Tibial nerve (tissue), 4 donors: ENCODE measurements at regions not wholly inside any gene's neighbourhood (a gene's known extent, or its start where the extent isn't known, plus 50 kb on each side); places are given as distances from the start of the nearest gene placed in this dataset.

Source experiments
- DNase-seq, 2 donors: peaks; one replicate each; pipeline ENCODE4 v3.0.0-alpha.2; 2019; ENCODE audit warnings: low spot score in 2 of 2
- H3K27ac ChIP-seq, 4 donors: fragments of 200-600 bp; sonication (generic) in 3 of 4; one replicate each; pipeline ENCODE4 v1.5.1; 2017 to 2019; ENCODE audit warnings: mild to moderate bottlenecking in 1 of 4
- H3K27me3 ChIP-seq, 2 donors: fragments of 200-600 bp; sonication (generic) in 1 of 2; one replicate each; pipeline versions ENCODE4 v1.5.1 to v1.6.0; 2017 to 2019
- H3K36me3 ChIP-seq, 3 donors: fragments of 200-600 bp; sonication (generic); one replicate each; pipeline ENCODE4 v1.5.1; 2018 to 2019
- H3K4me1 ChIP-seq, 4 donors: fragments of 200-600 bp; sonication (generic) in 3 of 4; one replicate each; pipeline ENCODE4 v1.5.1; 2017 to 2019
- H3K4me3 ChIP-seq, 4 donors: fragments of 200-600 bp; sonication (generic) in 3 of 4; one replicate each; pipeline ENCODE4 v1.5.1; 2017 to 2019; ENCODE audit warnings: mild to moderate bottlenecking in 1 of 4, moderate library complexity in 1 of 4
- H3K9me3 ChIP-seq, 4 donors: fragments of 200-600 bp; sonication (generic) in 3 of 4; one replicate each; pipeline ENCODE4 v1.5.1; 2017 to 2019
- CTCF ChIP-seq, 5 experiments: fragments of 200-600 bp in 3 of 5; fragments of 450-650 bp in 2 of 5; sonication (generic) in 3 of 5; IDR thresholded peaks; one replicate each; pipeline ENCODE4 v1.5.1; 2016 to 2019; ENCODE audit warnings: antibody characterized with exemption in 5 of 5, mild to moderate bottlenecking in 3 of 5, moderate library complexity in 2 of 5
- EP300 ChIP-seq, 2 donors: sonication (generic); formaldehyde crosslinking; IDR thresholded peaks; one replicate each; pipeline ENCODE4 v1.6.1; 2017; ENCODE audit warnings: antibody characterized with exemption in 2 of 2, mild to moderate bottlenecking in 1 of 2
- POLR2A ChIP-seq, 2 donors: fragments of 450-650 bp; IDR thresholded peaks; one replicate each; pipeline ENCODE4 v1.6.1; 2017; ENCODE audit warnings: antibody characterized with exemption in 2 of 2, mild to moderate bottlenecking in 2 of 2, moderate library complexity in 2 of 2
- WGBS, 2 donors: methylation state at CpG; one replicate each; pipeline ENCODE4 v1.1.5; 2018; 5-methylcytosine and 5-hydroxymethylcytosine counted together

GRCh38 chr3:30292192-30292893, 314.1 kb upstream of the TGFBR2 start:
- H3K9me3 ChIP-seq: no peaks in the 10 kb centered on the region
- no peak for DNase-seq
- peaks cover 0 to 33% (median 3%) of the 10 kb centered on the region in 4 donors for H3K4me1 ChIP-seq
- no peak overlapping the region for H3K4me3 ChIP-seq
- TF ChIP-seq POLR2A (IDR thresholded peaks at IDR 0.05) (no peak), EP300 (IDR thresholded peaks at IDR 0.05) (peak in 1 of 2 donors; percentile 26), CTCF (IDR thresholded peaks at IDR 0.05) (no peak)
- no peaks in the 10 kb centered on the region for H3K27me3 ChIP-seq
- H3K36me3 ChIP-seq: no peaks in the 10 kb centered on the region
- H3K27ac ChIP-seq: peak overlapping the region in 1 of 4 donors; percentile 26
- 80% methylated on average over 5 of the region's 5 CpGs for WGBS, 2 donors

GRCh38 chr3:30293621-30294240, 312.7 kb upstream of the TGFBR2 start:
- Histone ChIP-seq H3K27ac (peak overlapping the region in 1 of 4 donors; percentile 30), H3K4me1 (peaks cover 0 to 26% (median 3%) of the 10 kb centered on the region in 4 donors), H3K9me3 (no peaks in the 10 kb centered on the region), H3K36me3 (no peaks in the 10 kb centered on the region), H3K4me3 (no peak overlapping the region), H3K27me3 (no peaks in the 10 kb centered on the region)
- TF ChIP-seq POLR2A (IDR thresholded peaks at IDR 0.05) (no peak), EP300 (IDR thresholded peaks at IDR 0.05) (no peak), CTCF (IDR thresholded peaks at IDR 0.05) (no peak)
- 64 to 70% methylated on average over 6 of the region's 6 CpGs for WGBS, 2 donors
- DNase-seq: no peak

GRCh38 chr3:30294241-30294667, 312.1 kb upstream of the TGFBR2 start:
- Histone ChIP-seq H3K27ac (peak overlapping the region in 1 of 4 donors; percentile 30), H3K9me3 (no peaks in the 10 kb centered on the region), H3K27me3 (no peaks in the 10 kb centered on the region), H3K4me3 (no peak overlapping the region), H3K4me1 (peaks cover 0 to 21% (median 2%) of the 10 kb centered on the region in 4 donors), H3K36me3 (no peaks in the 10 kb centered on the region)
- no peak for DNase-seq
- 55 to 68% methylated on average over 4 of the region's 4 CpGs for WGBS, 2 donors
- no peak for TF ChIP-seq CTCF (IDR thresholded peaks at IDR 0.05)
- no peak for TF ChIP-seq EP300 (IDR thresholded peaks at IDR 0.05)
- no peak for TF ChIP-seq POLR2A (IDR thresholded peaks at IDR 0.05)

- no peaks in the 10 kb centered on the region for H3K9me3 ChIP-seq
- no peak overlapping the region for H3K27ac ChIP-seq
- no peak for DNase-seq
- no peak for TF ChIP-seq EP300 (IDR thresholded peaks at IDR 0.05)
- no peak for TF ChIP-seq POLR2A (IDR thresholded peaks at IDR 0.05)
- TF ChIP-seq CTCF (IDR thresholded peaks at IDR 0.05): no peak
- WGBS, 2 donors: 74 to 83% methylated on average over 1 of the region's 1 CpG
- H3K4me3 ChIP-seq: no peak overlapping the region
- no peaks in the 10 kb centered on the region for H3K36me3 ChIP-seq
- peaks cover 0 to 8% (median 0%) of the 10 kb centered on the region in 4 donors for H3K4me1 ChIP-seq
- H3K27me3 ChIP-seq: no peaks in the 10 kb centered on the region
These were observed 309.3 kb upstream of the TGFBR2 start for GRCh38 chr3:30297112-30297511.

- Histone ChIP-seq H3K27me3 (no peaks in the 10 kb centered on the region), H3K4me3 (no peak overlapping the region), H3K36me3 (no peaks in the 10 kb centered on the region), H3K9me3 (peaks cover 0 to 4% (median 0%) of the 10 kb centered on the region in 4 donors), H3K27ac (no peak overlapping the region), H3K4me1 (no peaks in the 10 kb centered on the region)
- TF ChIP-seq POLR2A (IDR thresholded peaks at IDR 0.05): no peak
- TF ChIP-seq EP300 (IDR thresholded peaks at IDR 0.05): no peak
- TF ChIP-seq CTCF (IDR thresholded peaks at IDR 0.05): no peak
- 72 to 73% methylated on average over 3 of the region's 3 CpGs for WGBS, 2 donors
- no peak for DNase-seq
These were observed 306.6 kb upstream of the TGFBR2 start for GRCh38 chr3:30299674-30300385.
